Hepatocyte (in vitro differentiated cells): ENCODE measurements at regions not wholly inside any gene's neighbourhood (a gene's known extent, or its start where the extent isn't known, plus 50 kb on each side); places are given as distances from the start of the nearest gene placed in this dataset.

ENCODE experiments used
- DNase-seq: peaks from one replicate; pipeline ENCODE4 v3.0.0-alpha.2; 2016; ENCODE audit warnings: low spot score
- H2AFZ ChIP-seq: fragments of 200-600 bp; sonication (generic); 2 replicates; pipeline ENCODE4 v1.6.0; 2016; ENCODE audit warnings: antibody characterized with exemption, mild to moderate bottlenecking
- H3K27ac ChIP-seq: fragments of 200-600 bp; sonication (generic); 2 replicates; pipeline ENCODE4 v1.5.1; 2016; ENCODE audit warnings: mild to moderate bottlenecking
- H3K27me3 ChIP-seq: fragments of 200-600 bp; sonication (generic); 2 replicates; pipeline ENCODE4 v1.6.1; 2016
- H3K36me3 ChIP-seq: fragments of 200-600 bp; sonication (generic); replicated peaks from 2 replicates; pipeline ENCODE4 v1.5.1; 2016; ENCODE audit warnings: low read depth; ENCODE audit not compliant: insufficient read depth
- H3K4me1 ChIP-seq: fragments of 200-600 bp; sonication (generic); 2 replicates; pipeline ENCODE4 v1.5.1; 2016; ENCODE audit warnings: mild to moderate bottlenecking, moderate library complexity; ENCODE audit not compliant: insufficient read depth
- H3K4me2 ChIP-seq: fragments of 200-600 bp; sonication (generic); 2 replicates; pipeline ENCODE4 v1.6.0; 2016
- H3K4me3 ChIP-seq: fragments of 200-600 bp; sonication (generic); 2 replicates; pipeline ENCODE4 v1.5.1; 2016; ENCODE audit warnings: mild to moderate bottlenecking
- H3K79me2 ChIP-seq: fragments of 200-600 bp; sonication (generic); 2 replicates; pipeline ENCODE4 v1.6.0; 2017; ENCODE audit warnings: mild to moderate bottlenecking
- H3K9me2 ChIP-seq: fragments of 200-600 bp; sonication (generic); replicated peaks from 2 replicates; pipeline ENCODE4 v1.6.0; 2017; ENCODE audit warnings: mild to moderate bottlenecking; ENCODE audit not compliant: insufficient read depth
- H3K9me3 ChIP-seq: fragments of 200-600 bp; sonication (generic); 2 replicates; pipeline ENCODE4 v1.5.1; 2016; ENCODE audit warnings: low read depth, mild to moderate bottlenecking
- H4K20me1 ChIP-seq: fragments of 200-600 bp; sonication (generic); 2 replicates; pipeline ENCODE4 v1.6.0; 2016; ENCODE audit warnings: mild to moderate bottlenecking; ENCODE audit not compliant: insufficient read depth, poor library complexity, severe bottlenecking
- EZH2 ChIP-seq: fragments of 200-600 bp; sonication (generic); IDR thresholded peaks from 2 replicates; pipeline ENCODE4 v1.6.1; 2016; ENCODE audit warnings: antibody characterized with exemption, mild to moderate bottlenecking, borderline replicate concordance
- EZH2phosphoT487 ChIP-seq: fragments of 200-600 bp; sonication (generic); IDR thresholded peaks from one replicate; pipeline ENCODE4 v1.6.1; 2018; ENCODE audit warnings: antibody characterized with exemption, mild to moderate bottlenecking, low read depth, moderate library complexity; ENCODE audit not compliant: unreplicated experiment, severe bottlenecking
- WGBS: methylation state at CpG from one replicate; pipeline ENCODE4 v1.1.6; 2016; ENCODE audit warnings: low lambda C conversion rate; ENCODE audit errors: missing lambda C conversion rate; 5-methylcytosine and 5-hydroxymethylcytosine counted together
- TF ChIP-seq, protein P1 (sequence below): fragments of 200-600 bp; sonication (generic); IDR thresholded peaks from 2 replicates; pipeline ENCODE4 v1.5.1; 2016; ENCODE audit warnings: antibody characterized with exemption, mild to moderate bottlenecking; ENCODE audit not compliant: poor library complexity

DNA sequence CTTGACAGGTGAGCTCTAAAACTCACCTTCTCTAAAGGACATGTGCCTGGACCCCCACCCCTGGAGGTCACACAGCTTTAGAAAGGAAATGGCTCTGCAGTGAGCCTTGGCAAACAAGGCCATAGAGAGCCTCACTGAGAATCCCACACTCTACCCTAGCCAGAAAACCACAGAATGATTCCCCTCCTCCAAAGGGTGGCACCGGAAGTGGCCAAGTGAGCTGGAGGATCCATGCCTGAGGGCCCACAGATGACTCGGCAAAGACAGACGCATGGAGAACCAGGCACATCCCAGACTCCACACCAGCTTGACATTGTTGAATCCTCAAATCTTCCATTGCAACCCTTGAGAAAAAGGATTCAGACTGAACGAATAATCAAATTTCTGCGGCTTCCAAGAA lies 54.2 kb upstream of the PTHLH start:
- H3K27ac ChIP-seq = no peak overlapping the region
- H4K20me1 ChIP-seq = no peaks in the 10 kb centered on the region
- no peak overlapping the region for H3K4me3 ChIP-seq
- no peaks in the 10 kb centered on the region for H3K36me3 ChIP-seq
- 89% methylated on average over 5 of the region's 5 CpGs for WGBS
- TF ChIP-seq EZH2 (no peak), EZH2phosphoT487 (no peak)
- TF ChIP-seq, protein P1, sequence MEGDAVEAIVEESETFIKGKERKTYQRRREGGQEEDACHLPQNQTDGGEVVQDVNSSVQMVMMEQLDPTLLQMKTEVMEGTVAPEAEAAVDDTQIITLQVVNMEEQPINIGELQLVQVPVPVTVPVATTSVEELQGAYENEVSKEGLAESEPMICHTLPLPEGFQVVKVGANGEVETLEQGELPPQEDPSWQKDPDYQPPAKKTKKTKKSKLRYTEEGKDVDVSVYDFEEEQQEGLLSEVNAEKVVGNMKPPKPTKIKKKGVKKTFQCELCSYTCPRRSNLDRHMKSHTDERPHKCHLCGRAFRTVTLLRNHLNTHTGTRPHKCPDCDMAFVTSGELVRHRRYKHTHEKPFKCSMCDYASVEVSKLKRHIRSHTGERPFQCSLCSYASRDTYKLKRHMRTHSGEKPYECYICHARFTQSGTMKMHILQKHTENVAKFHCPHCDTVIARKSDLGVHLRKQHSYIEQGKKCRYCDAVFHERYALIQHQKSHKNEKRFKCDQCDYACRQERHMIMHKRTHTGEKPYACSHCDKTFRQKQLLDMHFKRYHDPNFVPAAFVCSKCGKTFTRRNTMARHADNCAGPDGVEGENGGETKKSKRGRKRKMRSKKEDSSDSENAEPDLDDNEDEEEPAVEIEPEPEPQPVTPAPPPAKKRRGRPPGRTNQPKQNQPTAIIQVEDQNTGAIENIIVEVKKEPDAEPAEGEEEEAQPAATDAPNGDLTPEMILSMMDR = no peak
- no peaks in the 10 kb centered on the region for H3K27me3 ChIP-seq
- no peak overlapping the region for H3K4me2 ChIP-seq
- no peaks in the 10 kb centered on the region for H3K79me2 ChIP-seq
- H3K4me1 ChIP-seq = no peaks in the 10 kb centered on the region
- H2AFZ ChIP-seq = no peak overlapping the region
- no peaks in the 10 kb centered on the region for H3K9me3 ChIP-seq
- DNase-seq = no peak
- no peaks in the 10 kb centered on the region for H3K9me2 ChIP-seq

DNA sequence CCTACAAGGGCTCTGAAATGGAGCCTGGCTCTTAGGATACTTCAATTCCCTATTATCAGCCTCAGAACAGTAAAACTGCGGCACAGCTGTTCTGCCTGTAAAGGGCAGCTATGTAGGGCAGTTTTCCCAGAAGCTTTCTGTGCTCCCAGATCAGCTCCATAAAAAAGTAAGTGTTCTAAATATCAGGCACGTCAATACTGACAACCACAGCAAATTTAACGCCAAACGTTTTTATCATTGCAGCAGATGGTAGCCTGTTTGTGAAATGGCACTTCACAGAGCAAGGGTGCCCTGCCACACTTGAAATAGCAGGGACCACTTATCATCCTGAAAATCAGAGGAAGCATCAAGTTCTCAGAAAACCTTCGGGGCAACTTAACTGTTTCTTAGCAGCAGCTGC lies 54.8 kb upstream of the PTHLH start:
- 47% methylated on average over 5 of the region's 5 CpGs for WGBS
- DNase-seq = no peak
- no peaks in the 10 kb centered on the region for H3K79me2 ChIP-seq
- H2AFZ ChIP-seq = no peak overlapping the region
- H3K27ac ChIP-seq = no peak overlapping the region
- no peaks in the 10 kb centered on the region for H3K36me3 ChIP-seq
- H3K27me3 ChIP-seq = no peaks in the 10 kb centered on the region
- no peaks in the 10 kb centered on the region for H3K9me2 ChIP-seq
- no peaks in the 10 kb centered on the region for H3K9me3 ChIP-seq
- H3K4me2 ChIP-seq = no peak overlapping the region
- no peak overlapping the region for H3K4me3 ChIP-seq
- TF ChIP-seq EZH2phosphoT487 (no peak), EZH2 (no peak)
- TF ChIP-seq, protein P1 = no peak
- H4K20me1 ChIP-seq = no peaks in the 10 kb centered on the region
- H3K4me1 ChIP-seq = no peaks in the 10 kb centered on the region

DNA sequence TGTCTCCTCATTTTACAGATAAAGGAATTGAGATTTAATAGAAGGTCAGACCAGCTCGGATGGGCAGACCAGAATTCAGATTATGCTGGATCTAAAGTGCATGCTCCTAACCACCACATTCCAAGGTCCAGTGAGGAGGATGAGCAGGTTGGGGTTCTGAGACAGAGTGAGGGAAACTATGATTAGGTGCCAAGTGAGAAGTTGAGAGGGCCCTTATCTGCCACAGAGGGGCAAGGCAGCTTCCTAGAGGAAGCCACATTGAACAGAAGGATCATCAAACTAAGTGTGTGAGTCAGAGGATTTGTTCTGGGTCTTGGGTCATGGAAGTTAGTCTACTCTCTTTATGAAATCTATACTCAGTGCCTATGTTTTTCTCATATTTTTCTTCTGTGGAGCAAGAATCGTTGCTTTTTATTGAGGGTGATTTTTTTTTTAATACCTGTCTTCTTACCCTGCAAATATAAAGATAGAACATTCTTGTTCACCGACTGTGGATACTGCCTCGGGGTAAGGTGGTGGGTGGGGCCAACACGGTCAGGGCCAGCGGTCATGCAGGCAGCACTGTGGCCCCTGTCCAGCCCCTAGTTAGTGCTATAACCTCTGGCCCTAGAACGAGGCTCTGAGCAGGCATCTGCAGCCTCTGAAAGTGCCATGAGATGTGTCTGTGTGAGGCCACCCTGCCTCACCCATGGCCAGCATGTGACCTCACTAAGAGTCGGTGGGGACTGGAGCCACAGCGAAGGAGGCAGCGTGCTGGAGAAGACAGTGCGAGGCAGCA lies 55.6 kb upstream of the PTHLH start:
- no peak for DNase-seq
- no peaks in the 10 kb centered on the region for H3K36me3 ChIP-seq
- no peak overlapping the region for H2AFZ ChIP-seq
- H3K9me3 ChIP-seq = no peaks in the 10 kb centered on the region
- no peaks in the 10 kb centered on the region for H3K4me1 ChIP-seq
- H3K79me2 ChIP-seq = no peaks in the 10 kb centered on the region
- H3K4me3 ChIP-seq = no peak overlapping the region
- TF ChIP-seq, protein P1 = no peak
- TF ChIP-seq EZH2 (no peak), EZH2phosphoT487 (no peak)
- H3K4me2 ChIP-seq = no peak overlapping the region
- no peak overlapping the region for H3K27ac ChIP-seq
- no peaks in the 10 kb centered on the region for H3K27me3 ChIP-seq
- 88% methylated on average over 11 of the region's 11 CpGs for WGBS
- no peaks in the 10 kb centered on the region for H4K20me1 ChIP-seq
- no peaks in the 10 kb centered on the region for H3K9me2 ChIP-seq
